Fibroblast of lung (primary cell): ENCODE measurements at regions not wholly inside any gene's neighbourhood (a gene's known extent, or its start where the extent isn't known, plus 50 kb on each side); places are given as distances from the start of the nearest gene placed in this dataset.

ENCODE experiments used
- DNase-seq, 2 donors: peaks; one replicate each; pipeline versions ENCODE4 v3.0.0 to v3.0.0-alpha.2; 2010; ENCODE audit warnings: low read depth in 2 of 2
- H2AFZ ChIP-seq: 2 replicates; pipeline ENCODE4 v1.5.1; 2012; ENCODE audit warnings: low read length, control low read depth, inconsistent platforms
- H3K27ac ChIP-seq: 2 replicates; pipeline ENCODE4 v1.5.1; 2011; ENCODE audit warnings: low read length, control low read depth; ENCODE audit not compliant: insufficient read depth
- H3K27me3 ChIP-seq: 2 replicates; pipeline ENCODE4 v1.5.1; 2011; ENCODE audit warnings: mild to moderate bottlenecking, low read length; ENCODE audit not compliant: control insufficient read depth, insufficient read depth
- H3K36me3 ChIP-seq: 2 replicates; pipeline ENCODE4 v1.5.1; 2011; ENCODE audit warnings: low read length; ENCODE audit not compliant: control insufficient read depth, insufficient read depth
- H3K4me1 ChIP-seq: 2 replicates; pipeline ENCODE4 v1.5.1; 2011; ENCODE audit warnings: low read length; ENCODE audit not compliant: control insufficient read depth, insufficient read depth; ENCODE audit errors: extremely low read depth
- H3K4me2 ChIP-seq: 2 replicates; pipeline ENCODE4 v1.5.1; 2011; ENCODE audit warnings: low read length, control low read depth; ENCODE audit not compliant: insufficient read depth; ENCODE audit errors: extremely low read depth
- H3K4me3 ChIP-seq, 4 experiments: fragments of 200-600 bp in 1 of 4; sonication (generic) in 1 of 4; replicated peaks in 1 of 4; 2 replicates each; pipeline ENCODE4 v1.5.1; 2011 to 2016; ENCODE audit warnings: low read length in 4 of 4, low read depth in 3 of 4, mild to moderate bottlenecking in 3 of 4, control low read depth in 2 of 4, inconsistent platforms in 1 of 4, mixed read lengths in 1 of 4; ENCODE audit not compliant: insufficient read depth in 1 of 4; ENCODE audit errors: control extremely low read depth in 1 of 4
- H3K79me2 ChIP-seq: 2 replicates; pipeline ENCODE4 v1.5.1; 2012; ENCODE audit warnings: mild to moderate bottlenecking, low read length, inconsistent platforms; ENCODE audit not compliant: control insufficient read depth, insufficient read depth
- H3K9ac ChIP-seq: 2 replicates; pipeline ENCODE4 v1.5.1; 2011; ENCODE audit warnings: mild to moderate bottlenecking, low read length, control low read depth; ENCODE audit not compliant: insufficient read depth
- H3K9me3 ChIP-seq: 2 replicates; pipeline ENCODE4 v1.5.1; 2012; ENCODE audit warnings: low read depth, low read length; ENCODE audit not compliant: control insufficient read depth, insufficient read depth
- H4K20me1 ChIP-seq: 2 replicates; pipeline ENCODE4 v1.5.1; 2011; ENCODE audit warnings: low read length; ENCODE audit not compliant: control insufficient read depth, insufficient read depth; ENCODE audit errors: extremely low read depth
- CTCF ChIP-seq, 2 donors: IDR thresholded peaks in 1 of 2; conservative IDR thresholded peaks in 1 of 2; 1 replicate in 1 of 2; 2 replicates in 1 of 2; pipeline ENCODE4 v1.5.1; 2011 to 2012; ENCODE audit warnings: low read length in 2 of 2, control low read depth in 1 of 2, inconsistent platforms in 1 of 2, low read depth in 1 of 2, mild to moderate bottlenecking in 1 of 2
- EZH2 ChIP-seq: IDR thresholded peaks from 2 replicates; pipeline ENCODE4 v1.5.1; 2012; ENCODE audit warnings: low read length, control low read depth, mild to moderate bottlenecking; ENCODE audit errors: missing control alignments

- Histone ChIP-seq H3K4me3 (no peak overlapping the region), H3K79me2 (no peaks in the 10 kb centered on the region), H3K27me3 (no peaks in the 10 kb centered on the region), H3K4me1 (no peaks in the 10 kb centered on the region), H3K4me2 (no peak overlapping the region), H4K20me1 (no peaks in the 10 kb centered on the region), H3K9ac (no peak overlapping the region), H3K9me3 (no peaks in the 10 kb centered on the region), H2AFZ (no peak overlapping the region), H3K27ac (no peak overlapping the region), H3K36me3 (no peaks in the 10 kb centered on the region)
- DNase-seq, result peak in 1 of 2 donors; percentile 1
- TF ChIP-seq CTCF (conservative IDR thresholded peaks at IDR 0.05 in 1 of 2, IDR thresholded peaks at IDR 0.05 in 1 of 2; ENCODE audit: low read depth in 1 of 2, low read length in 2 of 2) (no peak), EZH2 (no peak)
These were observed 804.1 kb downstream of the TFAP2A start for GRCh38 chr6:9610620-9611415.

DNA sequence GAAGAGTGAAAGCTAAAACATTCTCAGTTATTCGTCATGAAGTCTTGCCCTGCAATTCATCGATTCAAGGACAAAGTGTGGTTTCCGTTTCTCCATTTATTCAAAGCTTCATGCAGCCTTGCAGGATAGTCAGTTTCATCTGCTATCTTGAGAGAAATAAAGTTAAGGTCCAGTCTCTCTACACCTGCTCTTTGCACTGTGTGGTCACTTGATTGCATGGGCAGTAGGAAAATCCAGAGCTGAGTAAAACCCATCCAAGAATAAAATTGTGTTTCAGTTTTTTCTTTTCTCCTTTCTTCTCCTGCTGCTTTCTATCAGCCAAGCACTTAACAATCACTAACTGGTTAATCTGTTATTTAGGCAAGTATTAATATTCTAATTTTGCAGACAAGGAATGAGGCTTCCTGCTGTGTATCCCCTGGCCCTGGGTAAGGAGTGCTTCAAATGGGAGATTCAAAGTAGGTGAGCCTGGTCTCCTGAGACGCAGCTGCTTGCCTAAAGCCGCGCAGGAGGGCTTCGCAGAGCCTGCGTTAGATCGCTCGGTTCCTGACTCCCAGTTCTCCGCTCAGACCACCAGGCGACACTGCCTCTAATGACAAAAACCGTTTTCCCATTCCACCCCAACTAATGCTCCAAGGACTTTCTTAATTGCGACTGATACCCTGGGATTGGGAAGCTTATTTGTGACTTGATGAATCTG is 808.3 kb downstream of the TFAP2A start:
- Histone ChIP-seq H3K4me1 (no peaks in the 10 kb centered on the region), H2AFZ (no peak overlapping the region), H3K4me3 (no peak overlapping the region), H3K9me3 (no peaks in the 10 kb centered on the region), H3K27ac (no peak overlapping the region), H3K9ac (no peak overlapping the region), H3K4me2 (no peak overlapping the region), H3K27me3 (no peaks in the 10 kb centered on the region), H3K36me3 (no peaks in the 10 kb centered on the region), H4K20me1 (no peaks in the 10 kb centered on the region), H3K79me2 (no peaks in the 10 kb centered on the region)
- TF ChIP-seq EZH2 (no peak), CTCF (conservative IDR thresholded peaks at IDR 0.05 in 1 of 2, IDR thresholded peaks at IDR 0.05 in 1 of 2; ENCODE audit: low read depth in 1 of 2, low read length in 2 of 2) (no peak)
- no peak for DNase-seq

GRCh38 chr6:9594746-9595145 is 820.1 kb downstream of the TFAP2A start:
- TF ChIP-seq EZH2 (no peak), CTCF (conservative IDR thresholded peaks at IDR 0.05 in 1 of 2, IDR thresholded peaks at IDR 0.05 in 1 of 2; ENCODE audit: low read depth in 1 of 2, low read length in 2 of 2) (no peak)
- Histone ChIP-seq H3K79me2 (no peaks in the 10 kb centered on the region), H3K4me1 (no peaks in the 10 kb centered on the region), H3K27ac (no peak overlapping the region), H3K4me2 (no peak overlapping the region), H3K36me3 (no peaks in the 10 kb centered on the region), H3K4me3 (no peak overlapping the region), H4K20me1 (no peaks in the 10 kb centered on the region), H3K9ac (no peak overlapping the region), H3K9me3 (no peaks in the 10 kb centered on the region), H2AFZ (no peak overlapping the region), H3K27me3 (no peaks in the 10 kb centered on the region)
- no peak for DNase-seq
